ENCODE measurements at regions not wholly inside any gene's neighbourhood (a gene's known extent, or its start where the extent isn't known, plus 50 kb on each side); places are given as distances from the start of the nearest gene placed in this dataset.

DNA sequence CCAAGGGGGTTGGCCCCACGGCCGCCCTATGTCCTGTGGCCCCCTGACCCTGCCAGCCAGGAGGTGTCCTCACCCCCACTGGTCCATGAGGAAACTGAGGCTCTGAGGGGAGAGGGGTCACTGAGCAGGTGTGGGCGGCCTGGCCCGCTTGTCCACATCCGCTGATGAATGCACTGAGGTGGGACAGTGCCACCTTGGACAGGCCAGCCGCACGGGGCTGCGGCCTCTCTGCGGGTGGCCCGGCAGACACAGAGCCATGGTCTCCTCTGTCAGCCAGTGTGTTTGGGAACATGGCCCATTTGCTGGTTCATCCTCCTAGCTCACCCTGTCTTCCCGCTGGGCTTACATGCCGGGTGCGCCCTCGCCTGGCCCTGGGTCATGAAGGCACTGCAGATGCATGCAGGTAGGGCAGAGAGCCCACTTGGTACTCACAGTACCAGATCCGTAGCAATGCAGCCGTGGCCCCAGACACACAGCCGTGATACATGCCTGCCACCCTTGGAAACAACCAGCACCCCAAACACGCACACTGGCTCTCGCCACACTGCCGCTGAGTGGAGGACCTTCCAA lies 93.9 kb downstream of the ENGASE start:
- Histone ChIP-seq H4K20me1 (ENCODE audit: insufficient read depth) (no peaks in the 10 kb centered on the region), H3K9me2 (ENCODE audit: insufficient read depth) (no peaks in the 10 kb centered on the region), H3K9me3 (ENCODE audit: low read depth) (no peaks in the 10 kb centered on the region), H3K27me3 (replicated peaks; ENCODE audit: insufficient read depth) (peaks cover 14% of the 10 kb centered on the region), H2AFZ (no peak overlapping the region), H3K79me2 (ENCODE audit: insufficient read depth) (no peaks in the 10 kb centered on the region), H3F3A (ENCODE audit: insufficient read depth) (no peaks in the 10 kb centered on the region), H3K4me1 (ENCODE audit: insufficient read depth) (no peaks in the 10 kb centered on the region), H3K4me3 (no peak overlapping the region), H3K36me3 (ENCODE audit: low read depth) (no peaks in the 10 kb centered on the region), H3K27ac (no peak overlapping the region), H3K9ac (no peak overlapping the region), H3K4me2 (ENCODE audit: unreplicated experiment) (no peak overlapping the region)
- TF ChIP-seq EZH2phosphoT487 (IDR thresholded peaks at IDR 0.05; ENCODE audit: insufficient read depth, low read depth) = no peak
- TF ChIP-seq EZH2 (IDR thresholded peaks at IDR 0.05; ENCODE audit: insufficient read depth, poor library complexity, severe bottlenecking) = no peak
- in situ Hi-C loops (cut with MboI) = no loop called here
- 75 to 82% methylated on average over 20 of the region's 20 CpGs for WGBS, 2 experiments (ENCODE audit: low coverage in 1 of 2, low lambda C conversion rate in 2 of 2, missing lambda C conversion rate in 2 of 2)
- DNase-seq = no peak

DNA sequence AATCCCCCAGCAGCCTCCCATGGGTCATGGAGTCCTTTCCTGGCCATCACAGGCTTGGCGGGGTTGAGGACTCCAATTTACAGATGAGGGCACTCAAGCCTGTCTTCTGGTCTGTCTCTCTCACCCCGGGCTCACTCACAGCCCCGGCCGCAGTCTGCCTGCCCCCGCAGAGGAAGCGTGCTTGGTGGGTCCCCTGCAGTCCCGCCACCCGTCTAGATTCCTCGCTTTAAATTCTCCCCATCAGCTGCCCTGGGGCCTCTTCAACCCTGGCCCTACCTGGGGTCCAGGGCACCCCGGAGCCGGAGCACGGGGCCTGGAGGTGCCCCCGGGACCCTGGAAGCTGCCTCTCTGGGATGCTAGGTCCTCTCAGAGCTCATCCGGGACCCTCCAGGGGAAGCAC lies 92.9 kb downstream of the ENGASE start:
- no peak overlapping the region for H3K27ac ChIP-seq
- TF ChIP-seq EZH2 (IDR thresholded peaks at IDR 0.05; ENCODE audit: insufficient read depth, poor library complexity, severe bottlenecking) = no peak
- no peak for TF ChIP-seq EZH2phosphoT487 (IDR thresholded peaks at IDR 0.05; ENCODE audit: insufficient read depth, low read depth)
- DNase-seq = no peak
- H3K79me2 ChIP-seq (ENCODE audit: insufficient read depth) = no peaks in the 10 kb centered on the region
- no peaks in the 10 kb centered on the region for H3K4me1 ChIP-seq (ENCODE audit: insufficient read depth)
- H4K20me1 ChIP-seq (ENCODE audit: insufficient read depth) = no peaks in the 10 kb centered on the region
- H3K9ac ChIP-seq = no peak overlapping the region
- no peaks in the 10 kb centered on the region for H3F3A ChIP-seq (ENCODE audit: insufficient read depth)
- H3K36me3 ChIP-seq (ENCODE audit: low read depth) = no peaks in the 10 kb centered on the region
- no peak overlapping the region for H3K4me3 ChIP-seq
- H2AFZ ChIP-seq = no peak overlapping the region
- in situ Hi-C loops (cut with MboI) = no loop called here
- no peaks in the 10 kb centered on the region for H3K9me2 ChIP-seq (ENCODE audit: insufficient read depth)
- H3K9me3 ChIP-seq (ENCODE audit: low read depth) = no peaks in the 10 kb centered on the region
- H3K27me3 ChIP-seq (replicated peaks; ENCODE audit: insufficient read depth) = peaks cover 18% of the 10 kb centered on the region
- no peak overlapping the region for H3K4me2 ChIP-seq (ENCODE audit: unreplicated experiment)
- WGBS, 2 experiments (ENCODE audit: low coverage in 1 of 2, low lambda C conversion rate in 2 of 2, missing lambda C conversion rate in 2 of 2) = 56 to 63% methylated on average over 14 of the region's 14 CpGs

DNA sequence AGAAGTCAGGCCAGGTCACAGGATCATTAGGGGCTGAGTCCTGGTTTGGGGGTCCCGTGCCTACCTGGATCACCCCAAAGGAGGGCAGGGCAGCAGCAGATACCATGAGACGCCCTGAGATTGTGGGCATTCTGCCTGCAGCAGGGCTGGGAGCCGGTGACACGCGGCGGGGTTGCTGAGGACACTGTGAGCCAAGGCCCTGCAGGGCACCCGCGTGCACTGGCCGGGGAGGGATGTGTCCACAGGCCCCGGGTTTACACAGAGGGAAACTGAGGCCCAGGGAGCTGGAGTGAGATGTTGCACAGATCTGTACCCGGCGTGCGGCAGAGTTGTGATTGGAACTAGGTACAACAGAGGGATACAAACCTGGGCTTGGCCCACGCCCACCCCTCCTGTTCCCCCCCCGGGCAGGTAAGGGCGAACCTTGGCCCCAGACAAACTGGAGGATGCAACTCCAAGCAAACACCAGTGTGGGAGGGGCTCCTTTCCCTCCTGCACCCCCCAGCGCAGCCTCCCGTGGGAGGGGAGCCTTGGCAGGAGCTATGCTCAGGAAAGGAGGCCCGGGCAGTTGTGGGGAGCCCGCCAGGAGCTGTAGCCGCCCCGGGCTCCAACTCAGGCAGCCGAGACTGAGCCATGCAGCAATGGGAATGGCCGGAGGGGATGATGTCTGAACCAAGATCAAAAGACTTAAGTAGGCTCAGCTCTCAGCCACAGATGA lies 91.3 kb downstream of the ENGASE start:
- no peak for TF ChIP-seq EZH2 (IDR thresholded peaks at IDR 0.05; ENCODE audit: insufficient read depth, poor library complexity, severe bottlenecking)
- TF ChIP-seq EZH2phosphoT487 (IDR thresholded peaks at IDR 0.05; ENCODE audit: insufficient read depth, low read depth) = no peak
- H3K79me2 ChIP-seq (ENCODE audit: insufficient read depth) = no peaks in the 10 kb centered on the region
- no peak overlapping the region for H2AFZ ChIP-seq
- peaks cover 18% of the 10 kb centered on the region for H3K27me3 ChIP-seq (replicated peaks; ENCODE audit: insufficient read depth)
- no peak overlapping the region for H3K9ac ChIP-seq
- no peaks in the 10 kb centered on the region for H4K20me1 ChIP-seq (ENCODE audit: insufficient read depth)
- 41 to 46% methylated on average over 22 to 24 of the region's 24 CpGs for WGBS, 2 experiments (ENCODE audit: low coverage in 1 of 2, low lambda C conversion rate in 2 of 2, missing lambda C conversion rate in 2 of 2)
- no peaks in the 10 kb centered on the region for H3K36me3 ChIP-seq (ENCODE audit: low read depth)
- no peak for DNase-seq
- H3K4me1 ChIP-seq (ENCODE audit: insufficient read depth) = no peaks in the 10 kb centered on the region
- H3K4me3 ChIP-seq = no peak overlapping the region
- no peaks in the 10 kb centered on the region for H3F3A ChIP-seq (ENCODE audit: insufficient read depth)
- no peaks in the 10 kb centered on the region for H3K9me3 ChIP-seq (ENCODE audit: low read depth)
- H3K9me2 ChIP-seq (ENCODE audit: insufficient read depth) = no peaks in the 10 kb centered on the region
- H3K27ac ChIP-seq = no peak overlapping the region
- in situ Hi-C loops (cut with MboI) = no loop called here
- H3K4me2 ChIP-seq (ENCODE audit: unreplicated experiment) = no peak overlapping the region

DNA sequence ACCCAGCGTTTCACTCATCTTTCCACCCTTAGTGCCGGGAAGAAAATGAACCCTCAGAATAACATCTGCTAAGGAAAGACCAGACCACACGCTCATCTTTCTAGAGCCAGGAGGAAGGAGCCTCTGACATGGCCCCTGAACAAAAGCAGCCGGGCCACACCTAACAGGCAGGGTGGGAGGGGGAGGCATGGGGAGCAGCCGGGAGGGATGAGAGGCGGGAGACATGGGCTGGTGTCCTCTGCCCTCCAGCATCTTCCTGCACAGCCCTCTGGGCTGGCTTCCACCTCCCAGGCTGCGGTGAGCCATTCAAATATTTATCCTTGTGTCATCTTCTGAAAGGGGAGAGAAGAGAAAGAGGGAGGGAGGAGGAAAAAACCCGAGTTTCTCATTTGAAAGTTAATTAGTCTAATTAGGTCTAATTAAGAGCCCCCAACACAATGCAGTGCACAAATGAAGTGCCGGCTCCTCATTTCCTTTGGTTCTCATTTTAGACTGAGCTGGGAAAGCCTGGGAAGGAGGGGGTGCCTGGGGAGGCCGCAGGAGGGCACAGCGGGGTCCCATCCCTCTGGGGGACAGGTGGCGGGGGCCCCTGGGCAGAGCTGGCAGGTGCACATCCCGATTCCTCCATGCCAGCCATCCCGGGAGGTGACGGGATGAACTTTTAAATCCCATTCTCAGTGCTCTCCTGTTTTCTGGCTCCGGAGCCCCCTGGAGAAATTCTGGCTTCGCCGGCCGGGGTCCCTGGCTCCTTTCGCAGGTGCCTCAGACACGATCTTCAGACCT lies 90.5 kb downstream of the ENGASE start:
- H3K9me3 ChIP-seq (ENCODE audit: low read depth) = no peaks in the 10 kb centered on the region
- no peaks in the 10 kb centered on the region for H3K36me3 ChIP-seq (ENCODE audit: low read depth)
- no peaks in the 10 kb centered on the region for H3K4me1 ChIP-seq (ENCODE audit: insufficient read depth)
- peak; percentile 11 for DNase-seq
- no peak overlapping the region for H3K4me3 ChIP-seq
- H3K27ac ChIP-seq = no peak overlapping the region
- no peak overlapping the region for H3K4me2 ChIP-seq (ENCODE audit: unreplicated experiment)
- no peak overlapping the region for H2AFZ ChIP-seq
- H4K20me1 ChIP-seq (ENCODE audit: insufficient read depth) = no peaks in the 10 kb centered on the region
- peaks cover 18% of the 10 kb centered on the region for H3K27me3 ChIP-seq (replicated peaks; ENCODE audit: insufficient read depth)
- no peaks in the 10 kb centered on the region for H3F3A ChIP-seq (ENCODE audit: insufficient read depth)
- H3K9me2 ChIP-seq (ENCODE audit: insufficient read depth) = no peaks in the 10 kb centered on the region
- no peak overlapping the region for H3K9ac ChIP-seq
- in situ Hi-C loops (cut with MboI) = no loop called here
- H3K79me2 ChIP-seq (ENCODE audit: insufficient read depth) = no peaks in the 10 kb centered on the region
- TF ChIP-seq EZH2 (IDR thresholded peaks at IDR 0.05; ENCODE audit: insufficient read depth, poor library complexity, severe bottlenecking) = no peak
- TF ChIP-seq EZH2phosphoT487 (IDR thresholded peaks at IDR 0.05; ENCODE audit: insufficient read depth, low read depth) = no peak
- WGBS, 2 experiments (ENCODE audit: low coverage in 1 of 2, low lambda C conversion rate in 2 of 2, missing lambda C conversion rate in 2 of 2) = 44 to 53% methylated on average over 17 to 21 of the region's 21 CpGs

All from GM23248 (cell line).